ENCODE measurements at regions not wholly inside any gene's neighbourhood (a gene's known extent, or its start where the extent isn't known, plus 50 kb on each side); places are given as distances from the start of the nearest gene placed in this dataset.
"Not testable (repeated sequence)": the region's sequence is repeated elsewhere in the genome, so short reads cannot be mapped to it uniquely, and the experiment has no call there.

DNA sequence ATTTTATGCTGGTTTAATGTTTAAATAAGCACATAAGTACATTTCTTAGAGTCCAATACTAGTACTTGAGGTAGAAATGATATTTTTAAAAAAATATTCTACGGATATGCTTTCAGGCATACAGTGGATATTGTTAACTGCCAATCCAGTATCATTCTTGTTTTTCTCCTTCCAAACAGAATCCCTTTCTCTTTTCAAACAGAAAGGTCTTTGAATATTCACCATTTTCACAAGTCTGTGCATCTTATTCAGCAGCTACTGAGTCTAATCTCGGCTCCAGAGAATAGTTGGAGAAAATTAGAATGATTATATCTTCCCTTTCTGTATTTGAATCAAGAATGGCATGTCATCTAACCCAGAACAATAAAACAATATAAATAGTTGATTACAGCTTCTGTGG, 174.5 kb downstream of the GOLGA6L6 start:
- DNase-seq = no peak

DNA sequence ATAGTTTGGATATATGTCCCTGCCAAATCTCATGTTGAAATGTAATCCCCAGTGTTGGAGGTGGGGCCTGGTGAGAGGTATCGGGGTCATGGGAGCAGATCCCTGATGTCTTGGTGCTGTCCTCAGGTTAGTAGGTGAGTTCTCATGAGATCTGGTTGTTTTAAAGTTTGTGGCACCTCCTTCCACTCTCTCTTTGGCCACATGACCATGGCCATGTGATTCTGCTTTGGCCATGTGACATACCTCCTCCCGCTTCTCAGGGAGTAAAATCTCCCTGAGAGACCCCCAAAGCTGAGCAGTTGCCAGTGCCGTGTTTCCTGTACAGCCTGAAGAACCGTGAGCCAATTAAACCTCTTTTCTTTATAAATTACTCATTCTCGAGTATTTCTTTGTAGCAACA, 178.0 kb downstream of the GOLGA6L6 start:
- DNase-seq = not testable (repeated sequence)

DNA sequence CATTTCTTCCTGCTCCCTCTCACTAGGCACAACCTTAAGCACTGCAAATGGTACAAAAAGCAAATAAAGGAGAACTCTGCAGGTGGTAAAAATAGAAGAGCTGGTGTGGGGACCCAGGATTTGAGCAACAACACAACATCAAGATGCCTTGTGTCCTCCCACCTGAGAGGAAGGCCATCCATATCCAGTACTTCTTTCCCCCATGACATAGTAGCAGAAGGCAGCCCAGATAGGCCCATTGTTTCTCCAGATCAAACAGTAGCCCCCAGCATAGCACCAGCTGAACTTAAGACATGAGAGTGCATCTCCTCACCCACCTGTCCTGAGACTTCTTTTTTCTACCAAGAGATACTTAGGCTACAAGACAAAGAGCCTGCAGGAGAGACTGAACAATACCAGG, 180.5 kb downstream of the GOLGA6L6 start:
- no peak for DNase-seq

DNA sequence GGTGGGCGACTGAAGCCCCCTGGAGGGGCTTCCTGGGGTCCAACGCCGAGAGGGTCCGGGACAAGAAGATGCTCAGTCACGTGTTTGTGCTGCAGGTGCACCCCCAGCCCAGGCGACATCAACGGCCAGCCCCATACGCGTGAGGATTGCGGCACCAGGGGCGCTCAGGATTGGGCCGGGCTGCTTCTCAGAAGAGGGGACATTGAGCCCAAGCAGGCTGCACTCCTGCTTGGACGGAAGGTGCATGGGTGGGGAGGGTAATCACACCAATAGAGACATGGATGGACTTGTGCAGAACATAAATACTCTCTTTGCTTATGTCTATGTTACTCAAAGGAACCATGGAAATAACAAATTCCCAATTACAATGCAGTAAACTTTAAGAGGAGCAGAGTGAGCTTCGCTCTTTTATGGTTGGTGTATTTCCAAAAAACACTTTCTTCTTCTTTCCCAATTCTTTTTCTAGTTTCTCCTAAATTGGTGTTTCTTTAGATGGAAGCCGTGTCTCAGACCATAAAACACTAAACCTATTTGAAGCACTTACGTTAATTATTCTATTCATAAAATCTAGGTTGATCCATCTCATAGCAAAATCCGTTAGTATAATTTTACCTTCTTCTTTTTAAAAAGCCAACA, 182.7 kb downstream of the GOLGA6L6 start:
- no peak for DNase-seq

DNA sequence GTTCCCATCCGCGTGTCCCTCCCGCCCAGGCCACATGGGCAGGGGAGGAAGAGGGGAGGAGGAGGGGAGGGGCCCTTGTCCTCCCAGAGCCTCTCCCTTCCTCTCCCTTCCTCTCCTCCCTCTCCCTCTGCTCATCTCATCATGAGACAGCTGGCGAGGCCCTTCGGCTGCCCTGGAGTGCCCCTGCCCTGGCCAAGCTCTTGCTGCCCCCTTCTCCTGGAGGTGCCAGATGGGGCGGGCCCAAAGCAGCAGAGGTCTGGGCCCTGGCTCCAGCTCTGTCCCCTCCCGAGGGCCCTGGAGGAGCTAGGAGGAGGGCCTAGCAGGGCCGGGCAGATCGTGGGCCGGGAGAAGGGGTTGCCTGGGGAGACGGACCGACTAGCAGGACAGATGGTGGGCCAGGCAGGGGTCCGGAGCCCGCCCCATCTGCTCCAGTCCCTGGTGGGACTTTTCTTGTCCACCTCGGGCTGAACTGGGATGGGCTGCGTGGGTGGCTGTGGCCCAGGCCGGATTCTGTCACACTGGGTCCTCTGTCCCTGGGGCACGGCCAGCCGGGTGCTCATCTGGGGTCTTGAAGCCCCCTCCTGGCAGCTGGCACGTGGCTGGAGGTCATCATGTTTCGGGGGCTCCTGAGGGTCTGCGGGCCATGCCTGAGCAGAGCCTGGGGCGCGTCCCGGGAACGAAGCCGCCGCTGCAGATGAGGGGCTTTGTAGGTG, 183.4 kb downstream of the GOLGA6L6 start:
- no peak for DNase-seq

DNA sequence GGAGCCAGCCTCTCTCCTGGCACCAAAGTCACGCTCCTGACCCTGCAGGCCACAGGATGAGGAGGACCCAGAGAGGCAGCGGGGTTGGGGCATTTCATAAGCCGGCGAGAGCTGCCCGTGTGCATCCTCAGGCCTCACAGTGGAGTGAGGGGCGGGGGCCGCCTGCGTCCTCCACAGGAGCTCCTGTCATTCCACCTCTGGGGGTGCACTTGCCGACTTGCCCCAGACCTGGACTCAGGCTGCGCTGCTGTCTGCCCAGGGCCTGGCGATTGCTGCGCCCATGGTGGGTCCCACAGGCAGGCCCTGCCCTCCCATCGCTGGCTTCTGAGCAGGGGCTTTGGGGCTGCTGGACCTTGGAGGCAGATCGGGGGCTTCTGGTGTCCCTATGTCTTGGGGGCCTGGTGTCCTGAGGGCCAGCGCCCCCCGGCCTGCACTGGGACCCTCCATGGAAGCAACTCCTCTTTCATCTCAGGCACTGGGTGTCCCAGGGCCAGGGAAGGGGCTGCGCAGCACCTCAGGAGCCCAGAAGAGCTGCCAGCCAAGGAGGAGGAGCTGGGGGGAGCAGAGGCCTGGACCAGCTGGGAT, 184.0 kb downstream of the GOLGA6L6 start:
- DNase-seq = no peak

DNA sequence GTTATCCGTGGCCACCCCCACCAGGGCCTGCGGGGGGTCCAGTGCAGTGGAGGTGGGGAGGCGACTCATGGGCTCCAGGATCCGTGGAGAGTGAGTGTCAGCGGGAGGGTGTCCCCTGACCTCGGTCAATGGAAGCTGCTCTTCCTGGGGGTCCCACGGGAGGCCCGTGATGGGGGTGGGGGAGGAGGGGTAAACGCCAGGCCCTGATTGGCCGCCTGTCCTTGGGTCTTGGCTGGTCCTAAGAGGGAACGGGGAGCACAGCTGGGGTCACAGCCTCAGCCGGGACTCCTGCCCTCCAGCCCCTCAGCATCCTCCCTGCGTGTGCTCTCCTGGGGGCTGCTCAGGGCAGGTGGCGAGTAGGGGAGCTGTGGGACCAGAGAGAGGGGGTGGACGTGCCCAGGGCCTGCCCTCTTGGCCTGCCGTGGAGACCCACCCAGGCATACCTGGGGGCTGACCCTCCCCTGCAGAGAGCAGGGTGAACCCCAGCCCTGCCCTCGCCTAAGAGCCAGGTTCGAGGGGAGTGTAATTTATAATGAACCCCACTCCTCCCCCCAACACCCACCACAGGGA, 184.6 kb downstream of the GOLGA6L6 start:
- no peak for DNase-seq

DNA sequence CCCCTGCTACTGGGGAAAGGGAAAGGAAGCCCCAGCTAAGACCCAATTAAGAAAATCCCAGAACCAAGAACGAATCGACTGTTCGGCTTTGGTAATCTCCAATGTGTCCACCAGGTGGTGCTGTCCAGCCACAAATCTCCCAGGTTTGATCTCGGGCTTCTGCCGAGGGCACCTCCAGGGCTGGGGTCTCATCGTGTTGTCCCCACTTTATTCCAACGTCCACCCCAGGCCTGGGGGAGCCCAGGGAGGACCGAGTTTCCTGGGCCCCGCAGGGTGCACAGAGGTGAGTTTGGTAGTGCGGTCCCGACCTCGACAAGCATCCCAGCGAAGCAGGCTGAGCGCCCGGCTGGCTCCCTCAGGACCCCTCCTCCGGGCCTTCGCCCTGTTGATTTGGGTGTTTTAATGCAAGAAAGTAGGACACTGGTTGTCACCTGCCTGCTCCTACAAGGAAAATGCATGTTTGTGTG, 185.1 kb downstream of the GOLGA6L6 start:
- DNase-seq = no peak

DNA sequence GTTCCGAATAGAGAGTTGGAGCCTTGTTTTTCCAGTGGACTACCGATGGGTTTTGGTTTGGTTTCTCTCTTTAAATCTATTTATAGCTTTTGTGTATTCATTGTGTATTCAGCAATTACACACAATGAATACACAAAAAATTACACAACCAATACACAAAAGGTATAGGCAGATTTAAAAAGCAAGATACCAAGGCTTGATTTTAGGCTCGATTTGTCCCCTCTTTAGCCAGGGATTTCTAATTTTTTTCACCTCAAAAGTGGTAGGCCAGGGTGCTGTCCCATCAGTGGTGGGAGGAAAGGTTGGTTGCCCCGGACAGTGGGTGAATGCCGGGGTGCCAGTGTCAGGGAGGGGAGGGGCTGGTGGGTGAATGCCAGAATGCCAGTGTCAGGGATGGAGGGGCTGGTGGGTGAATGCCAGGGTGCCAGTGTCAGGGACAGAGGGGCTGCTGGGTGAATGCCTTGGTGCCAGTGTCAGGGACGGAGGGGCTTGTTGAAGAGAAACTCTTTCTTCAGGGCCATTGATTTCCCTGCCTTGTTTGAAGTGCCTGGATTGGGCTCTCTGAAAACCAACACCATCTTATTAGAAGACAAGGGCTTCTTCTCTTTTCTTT, 186.2 kb downstream of the GOLGA6L6 start:
- DNase-seq = no peak

DNA sequence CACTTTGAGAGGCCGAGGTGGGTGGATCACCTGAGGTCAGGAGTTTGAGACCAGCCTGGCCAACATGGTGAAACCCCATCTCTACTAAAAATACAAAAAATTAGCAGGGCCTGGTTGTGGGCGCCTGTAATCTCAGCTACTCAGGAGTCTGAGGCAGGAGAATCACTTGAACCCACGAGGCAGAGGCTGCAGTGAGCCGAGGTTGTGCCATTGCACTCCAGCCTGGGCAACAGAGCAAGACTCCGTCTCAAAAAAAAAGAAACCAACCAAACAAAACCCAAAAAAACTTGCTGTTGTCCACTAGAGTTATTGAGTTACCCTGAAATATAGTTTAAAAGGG, 186.7 kb downstream of the GOLGA6L6 start:
- DNase-seq = not testable (repeated sequence)

DNA sequence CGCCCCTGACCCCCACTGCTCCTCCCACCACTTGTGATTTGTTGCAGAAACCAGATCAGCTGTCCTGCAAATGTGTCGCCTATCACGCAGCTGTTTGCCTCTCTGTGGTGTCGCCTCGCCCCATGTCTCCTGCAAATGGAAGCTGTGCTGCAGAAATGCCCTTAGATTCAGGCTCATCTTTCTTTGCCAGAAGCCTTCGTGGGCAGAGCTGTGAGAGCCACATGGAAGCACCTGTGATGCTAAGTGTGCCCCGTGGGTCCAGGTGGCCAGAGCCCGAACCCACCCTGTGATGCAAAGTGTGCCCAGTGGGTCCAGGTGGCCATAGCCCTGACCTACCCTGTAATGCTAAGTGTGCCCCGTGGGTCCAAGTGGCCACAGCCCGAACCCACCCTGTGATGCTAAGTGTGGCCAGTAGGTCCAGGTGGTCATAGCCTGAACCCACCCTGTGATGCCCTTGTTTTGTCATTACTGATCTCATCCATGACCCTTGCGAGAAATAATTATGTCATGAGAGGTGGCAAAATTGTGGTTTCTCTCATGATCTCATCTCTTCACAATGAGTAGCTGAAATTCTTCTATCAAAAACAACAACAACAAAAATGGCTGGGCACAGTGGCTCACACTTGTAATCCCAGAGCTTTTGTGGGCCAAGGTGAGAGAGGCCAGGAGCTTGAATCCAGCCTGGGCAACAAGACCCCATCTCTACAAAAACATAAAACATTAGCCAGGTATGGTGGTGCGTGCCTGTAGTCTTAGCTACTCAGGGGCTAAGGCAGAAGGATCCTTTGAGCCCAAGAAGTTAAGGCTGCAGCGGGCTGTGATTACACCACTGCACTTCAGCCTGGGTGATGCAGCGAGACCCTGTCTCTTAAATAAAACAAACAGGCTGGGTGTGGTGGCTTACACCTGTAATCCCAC, 187.4 kb downstream of the GOLGA6L6 start:
- DNase-seq = no peak

DNA sequence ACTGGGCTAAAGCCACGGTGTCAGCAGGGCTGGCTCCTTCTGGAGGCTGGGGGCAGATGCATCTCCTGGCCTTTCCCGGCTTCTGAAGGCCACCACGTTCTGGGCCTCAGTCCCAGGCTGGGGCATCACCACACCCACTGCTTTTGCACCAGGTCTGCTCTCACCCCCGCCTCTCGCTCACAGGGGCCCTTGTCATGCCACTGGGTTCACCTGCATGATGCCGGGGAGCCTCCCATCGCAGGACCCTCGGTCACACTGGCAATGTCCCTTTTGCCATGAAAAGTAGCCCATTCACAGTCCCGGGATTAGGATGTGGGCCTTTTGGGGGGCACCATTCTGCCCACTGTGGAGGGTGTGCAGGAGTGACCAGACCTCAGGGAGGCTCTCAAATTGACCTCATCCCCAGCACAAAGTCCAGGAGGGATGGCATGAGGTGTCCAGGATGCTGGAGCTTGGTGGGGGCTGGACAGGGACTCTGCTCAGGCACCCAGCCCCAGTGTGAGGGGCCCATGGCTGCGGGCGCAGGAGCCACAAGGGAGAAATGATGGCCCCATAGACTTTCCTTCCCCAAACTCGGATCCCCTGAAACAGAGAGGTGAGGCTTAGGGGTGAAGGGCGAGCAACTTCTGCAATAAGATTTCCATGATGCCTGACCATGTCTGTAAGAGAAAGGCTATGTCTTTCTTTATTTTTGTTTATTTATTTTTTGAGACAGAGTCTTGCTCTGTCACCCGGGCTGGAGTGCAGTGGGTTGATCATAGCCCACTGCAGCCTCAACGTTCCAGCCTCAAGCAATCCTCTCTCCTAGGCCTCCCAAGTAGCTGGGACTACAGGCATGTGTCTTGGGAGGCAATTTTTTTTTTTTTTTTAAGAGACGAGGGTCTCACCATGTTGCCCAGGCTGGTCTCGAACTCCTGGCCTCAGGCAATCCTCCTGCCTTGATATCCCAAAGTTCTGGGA, 189.1 kb downstream of the GOLGA6L6 start:
- DNase-seq = no peak

DNA sequence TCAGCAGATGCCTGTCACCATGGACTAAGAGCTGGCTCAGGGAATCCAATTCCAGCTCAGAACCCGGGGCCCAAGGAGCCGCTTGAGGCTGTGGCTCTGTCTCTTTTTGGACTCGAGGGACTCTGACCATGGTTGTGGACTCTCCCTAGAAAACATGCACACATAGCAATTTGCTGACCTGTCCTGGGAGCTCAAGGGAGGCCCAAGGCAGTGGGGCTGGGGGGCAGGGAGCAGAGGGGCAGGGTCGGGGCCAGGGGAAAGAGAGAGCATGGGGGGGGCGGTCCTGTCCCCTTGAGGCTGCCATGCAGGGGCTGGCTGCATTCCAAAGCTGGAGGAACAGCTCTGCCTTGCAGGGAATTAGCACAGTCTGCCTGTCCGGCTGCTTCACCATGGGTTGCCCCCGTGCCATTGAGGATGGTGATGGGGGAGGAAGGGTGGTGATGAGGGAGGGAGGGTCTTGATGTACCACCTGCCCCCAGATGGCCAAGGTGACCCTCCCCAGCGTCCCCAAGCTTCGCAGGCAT, 190.1 kb downstream of the GOLGA6L6 start:
- DNase-seq = no peak

DNA sequence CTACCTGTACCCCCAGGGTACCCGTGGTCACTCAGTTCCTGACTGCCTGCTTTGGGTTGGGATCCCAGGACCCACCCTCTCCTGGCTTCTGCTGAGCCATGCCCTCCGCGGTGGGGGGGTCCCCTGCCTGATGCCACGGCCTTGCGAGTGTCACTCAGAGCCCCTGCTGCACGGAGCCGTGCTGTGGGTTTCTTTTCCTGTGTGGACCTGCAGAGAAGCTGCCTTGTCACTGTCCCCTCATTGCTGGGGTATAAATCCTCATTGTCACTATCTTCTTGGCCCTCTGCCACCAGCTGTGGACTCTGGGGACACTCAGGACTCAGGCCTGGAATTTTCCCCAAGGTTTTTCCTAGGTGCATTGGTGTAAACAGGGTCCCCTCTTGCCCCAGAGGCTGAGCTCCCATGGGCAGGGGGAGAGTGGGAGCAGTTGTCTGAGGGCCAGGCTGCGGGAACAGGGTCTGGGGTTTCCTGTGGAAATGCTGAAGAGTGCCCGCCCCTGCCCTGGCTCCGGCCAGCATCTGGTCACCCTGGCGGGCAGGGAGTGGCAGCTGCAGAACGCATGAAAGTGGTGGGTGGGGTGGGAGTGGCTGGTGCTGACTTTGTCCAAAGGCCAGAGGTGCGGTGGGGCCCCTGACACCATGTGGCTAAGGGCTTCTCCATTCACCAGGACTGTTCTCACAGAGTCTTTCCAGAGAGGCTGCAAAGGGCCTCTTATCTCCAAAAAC, 191.7 kb downstream of the GOLGA6L6 start:
- no peak for DNase-seq

DNA sequence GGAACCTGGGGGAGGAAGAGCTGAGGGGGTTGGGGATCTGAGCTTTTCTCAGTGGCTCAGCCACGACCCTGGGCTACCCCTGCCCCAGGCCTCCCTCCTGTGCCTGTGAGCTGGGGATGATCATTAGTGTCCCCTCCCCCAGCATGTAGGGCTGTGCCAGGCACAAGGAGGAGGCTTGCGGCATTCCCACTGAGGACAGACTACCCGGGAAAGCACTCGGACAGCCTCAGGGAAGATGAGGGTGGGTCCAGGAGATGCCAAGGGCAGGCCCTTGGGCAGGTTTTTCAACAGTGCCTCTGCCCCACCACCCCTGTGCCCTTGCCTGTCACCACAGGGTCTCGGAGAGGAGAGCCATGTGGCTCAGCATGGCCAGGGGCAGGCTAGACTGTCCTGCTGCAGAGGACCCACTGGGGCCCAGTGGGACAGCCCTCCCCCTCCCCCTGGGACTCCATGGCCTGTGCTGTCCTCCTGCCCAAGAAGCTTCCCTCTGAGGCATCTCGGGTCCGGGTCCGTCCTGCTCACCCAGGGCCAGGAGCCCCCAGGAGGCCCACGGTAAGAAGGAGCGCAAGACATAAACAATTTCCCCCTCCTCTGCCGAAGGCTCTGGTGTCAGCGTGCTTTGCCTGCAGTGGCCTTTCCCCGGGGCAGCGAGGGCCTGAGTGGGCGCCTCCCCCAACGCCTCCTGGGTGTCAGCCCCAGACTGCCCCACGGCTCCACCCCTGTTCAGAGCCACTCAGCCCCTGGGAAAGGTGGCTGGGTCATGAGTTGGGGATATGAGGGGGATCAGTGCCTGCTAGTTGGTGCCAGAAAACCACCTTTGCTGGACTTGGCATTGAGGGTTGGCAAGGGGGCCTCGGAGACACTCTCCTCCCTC, 192.5 kb downstream of the GOLGA6L6 start:
- DNase-seq = no peak

DNA sequence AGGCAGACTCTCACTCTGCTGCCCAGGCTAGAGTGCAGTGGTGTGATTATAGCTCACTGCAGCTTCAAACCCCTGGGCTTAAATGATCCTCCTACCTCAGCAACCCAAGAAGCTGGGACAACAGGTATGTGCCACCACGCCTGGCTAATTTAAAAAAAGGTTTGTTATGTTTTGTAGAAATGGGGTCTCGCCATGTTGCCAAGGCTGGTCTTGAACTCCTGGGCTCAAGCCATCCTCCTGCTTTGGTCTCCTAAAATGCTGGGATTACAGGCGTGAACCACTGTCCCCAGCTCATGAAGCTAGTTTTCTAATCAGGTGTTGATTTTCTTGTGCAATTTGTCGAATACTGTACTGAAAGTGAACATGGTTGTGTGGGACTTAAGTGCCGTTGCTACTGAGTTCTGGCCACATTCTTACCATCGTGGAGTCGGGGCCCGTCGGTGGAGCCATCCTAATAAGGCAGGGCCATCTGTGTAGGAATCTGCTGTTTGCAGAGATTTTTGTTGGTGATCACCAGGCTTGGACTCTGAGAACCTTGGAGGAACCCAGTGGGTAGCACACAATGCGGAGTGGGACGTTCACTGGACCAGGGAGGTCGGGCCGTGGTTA, 193.2 kb downstream of the GOLGA6L6 start:
- DNase-seq = no peak

DNA sequence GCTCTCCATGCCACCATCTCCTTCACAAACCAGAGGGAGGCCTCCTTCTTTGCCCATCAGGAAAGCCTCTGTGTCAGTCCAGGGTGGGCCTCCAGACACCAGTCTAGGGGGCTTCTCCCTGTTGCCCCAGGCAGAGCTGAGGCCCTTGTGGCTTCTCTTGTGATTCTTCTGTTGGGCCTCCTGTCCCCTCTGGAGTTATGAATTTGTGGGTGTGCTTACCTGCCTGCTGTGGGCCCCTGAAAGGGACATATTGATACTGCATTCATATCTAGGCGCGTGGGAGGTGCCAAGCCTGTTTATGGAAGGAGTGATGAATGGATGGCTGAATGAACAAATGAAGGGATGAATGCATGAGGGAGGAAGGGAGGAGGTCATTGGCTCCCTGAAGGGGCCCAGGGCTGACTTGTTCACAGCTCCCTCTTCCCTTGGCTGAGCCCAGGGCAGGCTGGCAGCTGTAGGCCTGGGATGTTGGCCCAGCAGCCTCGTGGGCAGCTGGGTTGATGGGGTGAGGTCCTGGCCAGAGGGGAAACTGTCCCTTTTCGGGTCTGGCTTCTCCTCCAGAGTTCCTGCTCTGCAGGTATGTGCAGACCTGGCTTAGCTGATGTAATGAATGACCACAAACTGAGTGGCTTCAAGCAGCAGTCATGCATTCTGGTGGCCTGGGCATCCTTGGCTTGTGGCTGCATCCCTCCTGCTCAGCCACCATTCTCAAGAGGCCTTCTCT, 195.4 kb downstream of the GOLGA6L6 start:
- no peak for DNase-seq

DNA sequence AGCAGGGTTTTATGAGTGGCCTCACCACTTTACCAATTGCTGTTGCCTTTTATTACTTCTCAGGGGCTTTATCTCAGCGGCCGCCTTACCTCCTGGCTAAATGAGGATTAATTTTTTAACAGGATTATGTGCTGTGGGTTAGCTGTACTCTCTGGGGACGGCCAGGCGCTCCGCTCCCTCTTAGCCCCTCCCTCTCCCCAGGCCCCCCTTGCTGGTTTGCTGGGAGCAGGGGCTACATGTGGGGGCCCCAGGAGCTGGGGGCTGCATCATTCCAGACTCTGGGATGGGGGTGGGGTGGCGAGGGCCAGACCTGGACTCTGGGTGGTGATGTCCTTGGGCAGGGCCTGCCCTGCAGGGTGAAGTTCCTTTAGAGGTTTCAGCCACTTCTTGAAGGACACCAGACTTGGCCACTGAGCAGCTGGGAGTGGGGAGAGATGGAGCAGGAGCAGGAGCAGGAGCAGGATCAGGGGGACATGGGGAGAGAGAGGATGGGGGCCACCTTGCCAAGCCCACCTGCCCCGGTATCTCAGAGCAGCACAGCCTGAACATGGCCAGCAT, 196.1 kb downstream of the GOLGA6L6 start:
- DNase-seq = no peak

Data from NCI-H524 (cell line).